ENCODE measurements at regions not wholly inside any gene's neighbourhood (a gene's known extent, or its start where the extent isn't known, plus 50 kb on each side); places are given as distances from the start of the nearest gene placed in this dataset.
"Not testable (repeated sequence)": the region's sequence is repeated elsewhere in the genome, so short reads cannot be mapped to it uniquely, and the experiment has no call there.

- DNase-seq, result no peak
Measured at GRCh38 chr22:22374163-22374562, 129.6 kb downstream of the VPREB1 start.

GRCh38 chr22:22374579-22374978, 130.0 kb downstream of the VPREB1 start:
- no peak for DNase-seq

DNA sequence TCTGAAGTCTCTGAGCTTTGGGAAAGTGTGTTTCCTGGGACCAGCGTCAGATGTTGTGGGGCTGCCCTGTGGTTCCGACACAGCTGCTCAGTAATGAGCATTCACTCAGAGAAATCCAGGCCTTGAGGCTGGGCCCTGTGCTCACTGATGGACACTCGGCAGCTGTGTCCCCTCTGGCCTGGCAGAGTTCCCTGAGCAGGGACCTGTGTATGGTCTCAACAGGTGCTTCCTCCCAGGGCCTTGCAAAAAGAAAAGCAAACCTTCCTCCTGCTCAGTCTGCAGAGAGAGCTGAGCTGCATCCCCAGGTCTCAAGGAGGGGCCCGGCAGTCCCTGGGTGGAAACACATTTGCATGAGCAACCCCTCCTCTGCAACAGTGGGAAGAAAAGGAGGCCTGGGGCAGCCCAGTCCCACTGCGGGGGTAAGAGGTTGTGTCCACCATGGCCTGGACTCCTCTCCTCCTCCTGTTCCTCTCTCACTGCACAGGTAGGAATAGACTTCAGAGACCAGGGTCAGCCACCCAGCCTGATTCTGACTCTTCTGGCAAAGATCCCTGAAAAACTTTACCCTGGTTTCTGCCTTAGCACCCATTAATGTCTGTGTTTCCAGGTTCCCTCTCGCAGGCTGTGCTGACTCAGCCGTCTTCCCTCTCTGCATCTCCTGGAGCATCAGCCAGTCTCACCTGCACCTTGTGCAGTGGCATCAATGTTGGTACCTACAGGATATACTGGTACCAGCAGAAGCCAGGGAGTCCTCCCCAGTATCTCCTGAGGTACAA, 131.2 kb downstream of the VPREB1 start:
- no peak for DNase-seq

GRCh38 chr22:22376352-22376706, 131.7 kb downstream of the VPREB1 start:
- no peak for DNase-seq

DNA sequence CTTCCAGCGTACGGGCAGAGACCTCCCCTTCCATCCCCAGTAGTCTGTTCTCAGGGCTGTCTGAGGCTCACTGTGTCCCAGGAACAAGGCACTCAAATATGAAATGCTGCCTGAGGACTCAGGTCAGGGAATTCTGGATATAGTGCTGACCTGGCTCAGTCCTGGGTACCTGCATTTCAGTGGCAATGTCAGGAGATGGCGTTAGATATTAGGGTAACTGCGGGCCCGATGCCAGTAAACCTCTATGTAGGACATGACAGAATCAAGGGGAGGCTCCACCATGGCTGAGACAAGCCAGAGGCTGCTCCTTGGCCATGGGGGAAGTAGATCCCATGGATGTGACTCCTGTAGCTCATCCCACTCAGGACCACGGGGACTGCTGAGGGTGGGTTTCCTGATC, 131.7 kb downstream of the ZNF280B start:
- DNase-seq, result not testable (repeated sequence)

GRCh38 chr22:22377335-22377734, 131.2 kb downstream of the ZNF280B start:
- DNase-seq, result no peak

- no peak for DNase-seq
Measured at GRCh38 chr22:22378446-22379415, 129.8 kb downstream of the ZNF280B start.

- DNase-seq, result no peak
Measured at GRCh38 chr22:22380098-22381030, 128.2 kb downstream of the ZNF280B start.

DNA sequence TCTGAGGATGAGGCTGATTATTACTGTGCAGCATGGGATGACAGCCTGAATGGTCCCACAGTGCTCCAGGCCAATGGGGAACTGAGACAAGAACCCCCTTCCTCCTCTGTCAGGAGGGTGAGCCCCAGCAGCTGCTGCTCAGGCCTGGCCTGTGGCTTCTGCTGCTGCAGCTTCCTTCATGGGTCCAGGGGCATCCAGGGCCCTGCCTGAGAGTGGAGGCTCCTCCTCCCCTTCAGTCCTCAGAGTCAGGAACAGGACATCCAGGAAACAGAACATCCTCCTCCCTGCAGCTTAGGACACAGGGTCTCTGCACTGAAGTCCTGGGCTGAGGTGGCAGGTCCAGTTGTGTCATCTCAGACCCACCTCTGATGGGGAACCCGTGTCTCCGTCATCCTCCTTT, 127.2 kb downstream of the ZNF280B start:
- not testable (repeated sequence) for DNase-seq

GRCh38 chr22:22384267-22384666, 124.3 kb downstream of the ZNF280B start:
- DNase-seq, result no peak

DNA sequence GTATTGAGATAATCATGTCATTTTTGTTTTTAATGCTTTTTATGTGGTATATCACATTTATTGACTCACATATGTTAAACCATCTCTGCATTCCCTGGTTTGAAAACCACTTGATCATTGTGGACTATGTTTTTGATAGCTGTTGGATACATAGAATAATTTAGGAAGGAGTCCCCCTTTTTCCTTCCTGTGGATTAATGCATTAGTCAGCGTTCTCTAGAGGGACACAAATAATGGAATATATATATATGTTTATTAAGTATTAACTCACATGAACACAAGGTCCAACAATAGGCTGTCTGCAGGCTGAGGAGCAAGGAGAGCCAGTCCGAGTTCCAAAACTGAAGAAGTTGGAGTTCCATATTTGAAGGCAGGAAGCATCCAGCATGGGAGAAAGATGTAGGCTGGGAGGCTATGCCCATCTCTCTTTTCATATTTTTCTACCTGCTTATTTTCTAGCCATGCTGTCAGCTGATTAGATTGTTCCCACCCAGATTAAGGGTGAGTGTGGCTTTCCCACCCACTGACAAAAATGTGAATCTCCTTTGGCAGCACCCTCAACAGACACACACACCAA, 123.8 kb downstream of the ZNF280B start:
- DNase-seq, result no peak

DNA sequence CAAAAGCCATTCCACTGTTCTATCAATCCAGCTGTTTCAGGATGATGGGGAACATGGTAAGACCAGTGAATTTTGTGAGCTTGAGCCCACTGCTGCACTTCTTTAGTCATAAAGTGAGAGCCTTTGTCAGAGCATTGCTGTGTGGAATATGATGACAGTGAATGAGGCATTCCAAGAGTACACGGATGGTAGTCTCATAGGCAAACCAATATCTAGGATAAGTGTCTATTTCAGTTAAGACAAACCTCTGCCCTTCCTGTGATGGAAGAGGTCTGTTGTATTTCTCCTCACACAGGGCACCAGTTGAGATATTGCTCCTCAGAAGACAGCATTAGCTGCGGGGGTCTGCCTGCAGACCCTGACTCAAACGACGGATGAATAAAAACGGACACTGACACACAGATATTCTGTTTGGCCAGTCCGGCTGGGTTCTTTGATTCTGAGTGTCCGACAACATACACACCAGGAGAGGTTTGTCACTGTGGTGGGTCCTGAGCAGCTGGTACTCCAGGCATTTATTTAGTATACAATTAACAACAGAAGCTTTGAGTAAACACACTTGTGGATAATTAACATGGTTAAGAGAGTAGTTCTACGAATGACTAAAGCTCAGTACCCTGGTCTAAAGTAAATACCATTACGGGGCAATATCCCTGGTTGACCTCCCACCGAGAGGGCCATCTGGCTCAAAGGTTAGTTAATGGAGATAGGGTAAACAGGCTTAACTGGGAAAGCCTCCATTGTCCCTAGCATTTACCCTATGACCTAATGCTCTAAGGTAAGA, 121.7 kb downstream of the ZNF280B start:
- DNase-seq, result no peak

GRCh38 chr22:22387386-22387736, 121.2 kb downstream of the ZNF280B start:
- DNase-seq, result no peak

GRCh38 chr22:22388090-22388489, 120.5 kb downstream of the ZNF280B start:
- no peak for DNase-seq

DNA sequence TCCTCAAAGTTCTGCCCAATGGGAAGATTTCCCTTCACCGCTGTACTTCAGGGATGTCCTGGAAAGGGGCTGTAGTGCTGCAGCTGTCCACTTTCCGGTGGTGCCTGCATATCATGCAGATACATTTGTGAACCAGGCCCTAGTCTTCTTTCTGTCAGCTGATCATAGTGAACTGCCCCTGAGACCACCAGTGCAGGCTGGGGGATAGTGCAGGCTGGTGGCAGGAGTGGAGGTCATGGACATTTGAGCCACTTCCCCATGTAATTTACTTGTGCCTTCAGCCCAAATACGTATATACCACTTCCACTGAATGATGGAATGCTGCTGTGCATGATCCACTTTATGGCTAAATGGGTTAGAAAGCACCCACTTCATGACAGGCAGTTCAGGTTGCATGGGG, 120.0 kb downstream of the ZNF280B start:
- DNase-seq, result no peak

- DNase-seq, result no peak
Measured at GRCh38 chr22:22389467-22389866, 119.1 kb downstream of the ZNF280B start.

GRCh38 chr22:22390989-22391388, 117.6 kb downstream of the ZNF280B start:
- DNase-seq, result no peak

DNA sequence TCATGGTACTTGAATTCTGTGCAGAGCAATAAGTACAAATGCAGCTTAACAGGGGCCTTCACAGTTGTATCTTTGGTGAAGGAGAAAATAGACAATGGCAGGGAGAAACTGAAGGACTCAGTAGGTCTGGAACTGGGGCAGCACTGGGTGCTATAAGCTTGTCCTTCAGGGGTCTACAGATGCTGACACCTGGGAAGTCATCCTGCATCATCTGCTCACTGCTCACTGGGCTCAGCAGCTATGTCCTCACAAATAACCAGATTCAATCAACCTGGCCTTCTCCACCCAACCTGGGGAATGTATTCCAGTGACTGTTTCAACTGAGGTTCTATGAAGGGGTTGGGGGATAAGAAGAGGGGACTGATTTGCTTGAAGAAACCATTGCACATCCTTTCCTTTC, 117.0 kb downstream of the ZNF280B start:
- no peak for DNase-seq

- no peak for DNase-seq
Measured at GRCh38 chr22:22392131-22392530, 116.4 kb downstream of the ZNF280B start.

GRCh38 chr22:22394591-22394990, 114.0 kb downstream of the ZNF280B start:
- no peak for DNase-seq

GRCh38 chr22:22395245-22395644, 113.3 kb downstream of the ZNF280B start:
- DNase-seq, result no peak

Measured in cerebellar nuclear complex (tissue), 1 donor.